BLaER1 (cell line): ENCODE measurements at regions not wholly inside any gene's neighbourhood (a gene's known extent, or its start where the extent isn't known, plus 50 kb on each side); places are given as distances from the start of the nearest gene placed in this dataset.
"Not testable (repeated sequence)": the region's sequence is repeated elsewhere in the genome, so short reads cannot be mapped to it uniquely, and the experiment has no call there.

Experiments
- H3K27ac ChIP-seq: shearing (Covaris generic); formaldehyde crosslinking; 2 replicates; pipeline ENCODE4 v1.8.1; 2022
- H3K27me3 ChIP-seq: shearing (Covaris generic); formaldehyde crosslinking; 2 replicates; pipeline ENCODE4 v1.8.1; 2022
- H3K36me3 ChIP-seq: shearing (Covaris generic); formaldehyde crosslinking; 2 replicates; pipeline ENCODE4 v1.8.1; 2022
- H3K4me1 ChIP-seq: shearing (Covaris generic); formaldehyde crosslinking; 2 replicates; pipeline ENCODE4 v1.8.1; 2022
- H3K4me2 ChIP-seq: shearing (Covaris generic); formaldehyde crosslinking; 2 replicates; pipeline ENCODE4 v1.8.1; 2022
- H3K4me3 ChIP-seq: shearing (Covaris generic); formaldehyde crosslinking; 2 replicates; pipeline ENCODE4 v1.8.1; 2022
- H3K9ac ChIP-seq: shearing (Covaris generic); formaldehyde crosslinking; 2 replicates; pipeline ENCODE4 v1.8.1; 2022
- H3K9me3 ChIP-seq: shearing (Covaris generic); formaldehyde crosslinking; 2 replicates; pipeline ENCODE4 v1.8.1; 2022
- H4K20me1 ChIP-seq: shearing (Covaris generic); formaldehyde crosslinking; 2 replicates; pipeline ENCODE4 v1.8.1; 2022
- Cebpa-rat ChIP-seq: shearing (Covaris generic); IDR thresholded peaks from 2 replicates; pipeline ENCODE4 v1.8.1; 2022

- Histone ChIP-seq H4K20me1 (no peaks in the 10 kb centered on the region; the same call in 1 of the 2 replicates), H3K9ac (no peak overlapping the region), H3K4me2 (no peak overlapping the region), H3K36me3 (no peaks in the 10 kb centered on the region), H3K4me3 (no peak overlapping the region), H3K27ac (no peak overlapping the region), H3K9me3 (no peaks in the 10 kb centered on the region), H3K4me1 (peaks cover 28% of the 10 kb centered on the region), H3K27me3 (no peaks in the 10 kb centered on the region)
- no peak for TF ChIP-seq Cebpa-rat
Measured at GRCh38 chr17:6915620-6916019, 80.2 kb upstream of the ALOX12 start.

DNA sequence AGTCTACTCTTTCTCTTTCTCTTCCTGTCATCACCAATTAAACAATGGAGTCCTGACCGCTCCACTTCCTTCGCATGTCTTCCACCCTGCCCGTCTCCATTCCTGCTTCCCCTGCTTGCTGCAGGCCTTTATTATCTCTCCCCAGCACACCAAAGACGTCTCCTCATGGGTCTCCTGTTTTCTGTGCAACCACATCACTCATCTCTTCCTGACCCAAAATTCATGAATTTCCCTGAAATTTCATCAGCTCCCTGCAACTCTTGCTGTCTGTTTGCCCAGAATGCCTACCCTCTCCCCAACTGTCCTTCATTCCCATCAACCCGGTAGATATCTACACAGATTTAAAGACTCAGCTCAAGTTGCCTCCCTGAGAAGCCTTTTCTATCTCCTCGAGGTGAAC lies 76.7 kb upstream of the ALOX12 start:
- Histone ChIP-seq H4K20me1 (no peaks in the 10 kb centered on the region; the same call in 1 of the 2 replicates), H3K27me3 (no peaks in the 10 kb centered on the region), H3K4me2 (no peak overlapping the region), H3K4me1 (peaks cover 24% of the 10 kb centered on the region), H3K4me3 (no peak overlapping the region), H3K36me3 (no peaks in the 10 kb centered on the region), H3K9ac (no peak overlapping the region), H3K9me3 (no peaks in the 10 kb centered on the region), H3K27ac (no peak overlapping the region)
- no peak for TF ChIP-seq Cebpa-rat

GRCh38 chr17:6923385-6923784 lies 72.5 kb upstream of the ALOX12 start:
- Histone ChIP-seq H3K9ac (no peak overlapping the region), H3K27ac (no peak overlapping the region), H3K36me3 (no peaks in the 10 kb centered on the region)

GRCh38 chr17:6924208-6924607 lies 71.6 kb upstream of the ALOX12 start:
- Histone ChIP-seq H3K9me3 (peaks cover 7% of the 10 kb centered on the region), H3K36me3 (no peaks in the 10 kb centered on the region), H3K27ac (no peak overlapping the region), H3K4me3 (no peak overlapping the region), H3K9ac (no peak overlapping the region), H3K4me2 (peak overlapping the region; percentile 69), H3K27me3 (no peaks in the 10 kb centered on the region), H4K20me1 (no peaks in the 10 kb centered on the region), H3K4me1 (peaks cover 36% of the 10 kb centered on the region)
- no peak for TF ChIP-seq Cebpa-rat

More at GRCh38 chr17:6923385-6923784, 72.5 kb upstream of the ALOX12 start:
- Histone ChIP-seq H3K4me3 (no peak overlapping the region), H3K27me3 (no peaks in the 10 kb centered on the region), H3K9me3 (peaks cover 7% of the 10 kb centered on the region), H3K4me1 (peaks cover 36% of the 10 kb centered on the region), H3K4me2 (peak overlapping the region; percentile 69), H4K20me1 (no peaks in the 10 kb centered on the region)
- no peak for TF ChIP-seq Cebpa-rat

GRCh38 chr17:6926667-6927066 lies 69.2 kb upstream of the ALOX12 start:
- H3K4me2 ChIP-seq: no peak overlapping the region
- no peaks in the 10 kb centered on the region for H4K20me1 ChIP-seq
- no peak overlapping the region for H3K4me3 ChIP-seq
- H3K36me3 ChIP-seq: no peaks in the 10 kb centered on the region
- H3K9me3 ChIP-seq: peaks cover 7% of the 10 kb centered on the region
- no peak overlapping the region for H3K27ac ChIP-seq
- TF ChIP-seq Cebpa-rat: no peak
- H3K4me1 ChIP-seq: peaks cover 47% of the 10 kb centered on the region
- no peak overlapping the region for H3K9ac ChIP-seq
- no peaks in the 10 kb centered on the region for H3K27me3 ChIP-seq

- Histone ChIP-seq H3K4me1 (peaks cover 43% of the 10 kb centered on the region), H3K9me3 (peaks cover 12% of the 10 kb centered on the region), H3K9ac (no peak overlapping the region), H3K27me3 (no peaks in the 10 kb centered on the region), H3K36me3 (no peaks in the 10 kb centered on the region), H3K4me2 (no peak overlapping the region), H4K20me1 (no peaks in the 10 kb centered on the region), H3K4me3 (no peak overlapping the region), H3K27ac (no peak overlapping the region)
- TF ChIP-seq Cebpa-rat: no peak
Measured at GRCh38 chr17:6927290-6928126, 68.3 kb upstream of the ALOX12 start.

DNA sequence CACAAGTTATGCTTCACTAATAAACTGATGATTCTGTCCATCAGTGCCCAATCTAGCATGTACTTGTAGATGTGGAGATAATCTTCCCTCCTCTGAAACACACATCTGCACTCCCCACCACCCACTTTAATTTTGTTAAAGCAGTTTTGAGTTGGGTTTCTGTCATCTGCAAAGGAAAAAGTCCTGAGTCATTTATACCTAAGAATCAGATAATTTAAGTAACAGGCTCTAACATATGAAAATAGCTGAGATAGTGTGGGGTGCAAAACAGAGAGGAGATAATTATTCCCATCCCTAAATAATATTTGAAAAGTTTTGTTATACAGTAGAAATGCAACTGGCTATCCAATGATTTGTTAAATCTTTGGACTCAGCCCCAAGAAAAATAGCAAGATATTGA lies 67.7 kb upstream of the ALOX12 start:
- Histone ChIP-seq H3K4me2 (no peak overlapping the region), H3K4me1 (peaks cover 36% of the 10 kb centered on the region), H3K27ac (no peak overlapping the region), H3K27me3 (no peaks in the 10 kb centered on the region), H4K20me1 (no peaks in the 10 kb centered on the region), H3K36me3 (no peaks in the 10 kb centered on the region), H3K4me3 (no peak overlapping the region), H3K9ac (no peak overlapping the region), H3K9me3 (peaks cover 18% of the 10 kb centered on the region)
- TF ChIP-seq Cebpa-rat: no peak

DNA sequence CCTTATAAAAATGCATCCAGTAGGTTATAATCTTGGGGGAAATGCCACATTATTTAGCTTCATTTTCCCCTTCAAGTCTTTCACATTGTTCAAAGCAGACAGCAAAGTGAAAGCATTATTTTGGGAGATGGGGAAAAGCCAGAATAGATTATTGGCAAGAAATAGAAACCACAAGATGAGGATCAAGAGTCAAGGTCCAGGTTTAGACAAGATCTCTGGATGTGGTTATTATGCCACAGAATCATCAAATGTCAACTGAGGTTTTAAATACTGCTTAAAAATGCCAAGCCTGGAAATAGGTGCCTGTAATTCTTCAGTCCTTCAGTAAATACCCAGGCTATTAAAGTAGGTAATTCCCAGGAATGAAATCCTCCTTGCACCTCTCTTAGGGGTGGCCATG lies 65.1 kb upstream of the ALOX12 start:
- H4K20me1 ChIP-seq: no peaks in the 10 kb centered on the region
- no peak overlapping the region for H3K9ac ChIP-seq
- H3K36me3 ChIP-seq: no peaks in the 10 kb centered on the region
- H3K9me3 ChIP-seq: peaks cover 38% of the 10 kb centered on the region
- no peak overlapping the region for H3K27ac ChIP-seq
- H3K4me3 ChIP-seq: no peak overlapping the region
- TF ChIP-seq Cebpa-rat: no peak
- H3K4me1 ChIP-seq: peaks cover 20% of the 10 kb centered on the region
- H3K4me2 ChIP-seq: peak overlapping the region; percentile 59
- H3K27me3 ChIP-seq: no peaks in the 10 kb centered on the region

GRCh38 chr17:6934544-6934943 lies 61.3 kb upstream of the ALOX12 start:
- peaks cover 27% of the 10 kb centered on the region for H3K4me1 ChIP-seq
- not testable (repeated sequence) for H3K36me3 ChIP-seq, H3K27me3 ChIP-seq, H3K4me2 ChIP-seq, H3K27ac ChIP-seq, H3K9ac ChIP-seq, H3K4me3 ChIP-seq, H4K20me1 ChIP-seq
- H3K9me3 ChIP-seq: peaks cover 45% of the 10 kb centered on the region

DNA sequence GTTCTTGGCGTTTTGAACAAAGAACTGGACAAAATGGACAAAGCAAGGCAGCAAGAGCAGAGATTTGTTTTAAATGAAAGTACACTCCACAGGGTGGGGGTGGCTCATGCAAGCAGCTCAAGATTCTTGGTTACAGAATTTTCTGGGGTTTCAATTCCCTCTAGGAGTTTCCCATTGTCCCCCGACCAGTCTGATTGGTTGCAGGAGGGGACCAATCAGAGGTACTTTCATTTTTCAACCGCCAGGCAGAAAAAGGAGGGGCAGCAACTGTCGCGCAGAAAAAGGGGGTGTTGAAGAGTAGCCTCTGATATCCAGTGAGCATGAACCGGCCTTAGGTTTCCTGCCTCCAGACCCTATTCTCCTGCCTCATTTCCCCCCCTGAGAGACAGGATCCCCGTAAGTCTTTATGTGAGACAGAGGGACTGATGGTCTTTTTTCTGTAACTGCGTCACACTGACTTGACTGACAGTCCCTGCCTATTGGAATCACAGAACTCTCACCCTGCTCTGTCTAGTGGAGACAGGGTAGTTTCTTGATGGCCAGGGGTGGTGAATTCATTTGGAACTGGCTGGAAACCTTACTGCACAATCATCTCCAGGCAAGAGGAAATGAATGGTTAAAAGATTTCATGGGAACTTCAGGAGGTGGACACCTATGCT lies 59.4 kb upstream of the ALOX12 start:
- Histone ChIP-seq H3K9me3 (peaks cover 45% of the 10 kb centered on the region), H3K4me3 (no peak overlapping the region), H3K9ac (no peak overlapping the region)

More for the DNA sequence above, 59.4 kb upstream of the ALOX12 start:
- Histone ChIP-seq H3K36me3 (no peaks in the 10 kb centered on the region), H3K4me1 (peaks cover 27% of the 10 kb centered on the region), H3K4me2 (no peak overlapping the region), H3K27ac (no peak overlapping the region), H3K27me3 (no peaks in the 10 kb centered on the region), H4K20me1 (no peaks in the 10 kb centered on the region)
- TF ChIP-seq Cebpa-rat: no peak
